Central memory CD8-positive, alpha-beta T cell (primary cell): ENCODE measurements at regions not wholly inside any gene's neighbourhood (a gene's known extent, or its start where the extent isn't known, plus 50 kb on each side); places are given as distances from the start of the nearest gene placed in this dataset.
"Not testable (repeated sequence)": the region's sequence is repeated elsewhere in the genome, so short reads cannot be mapped to it uniquely, and the experiment has no call there.

ENCODE experiments used
- ATAC-seq: fragments of 150-1000 bp; cut with Tn5 transposase; replicated peaks from 2 replicates; pipeline ENCODE4 v1.10.0; 2022; ENCODE audit warnings: mild to moderate bottlenecking, moderate FRiP score, moderate number of reproducible peaks; ENCODE audit not compliant: poor library complexity, severe bottlenecking; ENCODE audit errors: extremely low read depth
- DNase-seq, 2 donors: peaks; one replicate each; pipeline ENCODE4 v3.0.0; 2021; ENCODE audit warnings: low spot score in 2 of 2
- H3K27ac Mint-ChIP-seq: one replicate; pipeline ENCODE4 v1.8.0; 2022; ENCODE audit warnings: low read depth, mild to moderate bottlenecking, moderate library complexity, mixed read lengths
- H3K27me3 Mint-ChIP-seq: one replicate; pipeline ENCODE4 v1.8.0; 2022; ENCODE audit warnings: mixed read lengths
- H3K36me3 Mint-ChIP-seq: one replicate; pipeline ENCODE4 v1.8.0; 2022; ENCODE audit warnings: mild to moderate bottlenecking, moderate library complexity, mixed read lengths; ENCODE audit not compliant: insufficient read depth
- H3K4me1 Mint-ChIP-seq: one replicate; pipeline ENCODE4 v1.8.0; 2022; ENCODE audit warnings: mixed read lengths
- H3K4me3 Mint-ChIP-seq: one replicate; pipeline ENCODE4 v1.8.0; 2022; ENCODE audit warnings: mild to moderate bottlenecking, moderate library complexity, mixed read lengths
- H3K9me3 Mint-ChIP-seq: one replicate; pipeline ENCODE4 v1.8.0; 2022; ENCODE audit warnings: mixed read lengths

GRCh38 chr2:175690113-175690837, 311.8 kb downstream of the LNPK start:
- DNase-seq (no peak), ATAC-seq (no peak)
- peaks cover 40% of the 10 kb centered on the region for H3K27me3 Mint-ChIP-seq

GRCh38 chr2:175688243-175688642, 313.8 kb downstream of the LNPK start:
- Mint-ChIP-seq H3K9me3 (no peaks in the 10 kb centered on the region), H3K36me3 (peaks cover 2% of the 10 kb centered on the region), H3K4me3 (no peak overlapping the region), H3K4me1 (no peaks in the 10 kb centered on the region), H3K27ac (no peak overlapping the region), H3K27me3 (peaks cover 51% of the 10 kb centered on the region)
- DNase-seq (no peak), ATAC-seq (no peak)

More at GRCh38 chr2:175690113-175690837, 311.8 kb downstream of the LNPK start:
- peaks cover 2% of the 10 kb centered on the region for H3K36me3 Mint-ChIP-seq
- no peak overlapping the region for H3K4me3 Mint-ChIP-seq
- H3K9me3 Mint-ChIP-seq = no peaks in the 10 kb centered on the region
- no peak overlapping the region for H3K27ac Mint-ChIP-seq
- no peaks in the 10 kb centered on the region for H3K4me1 Mint-ChIP-seq

GRCh38 chr2:175687465-175687864, 314.6 kb downstream of the LNPK start:
- peaks cover 2% of the 10 kb centered on the region for H3K36me3 Mint-ChIP-seq
- no peak overlapping the region for H3K4me3 Mint-ChIP-seq
- ATAC-seq = no peak
- no peak overlapping the region for H3K27ac Mint-ChIP-seq
- DNase-seq = no peak
- H3K4me1 Mint-ChIP-seq = no peaks in the 10 kb centered on the region
- H3K9me3 Mint-ChIP-seq = no peaks in the 10 kb centered on the region
- H3K27me3 Mint-ChIP-seq = peaks cover 59% of the 10 kb centered on the region

- Mint-ChIP-seq H3K4me1 (no peaks in the 10 kb centered on the region), H3K27me3 (peaks cover 61% of the 10 kb centered on the region), H3K27ac (no peak overlapping the region), H3K9me3 (no peaks in the 10 kb centered on the region), H3K4me3 (no peak overlapping the region), H3K36me3 (peaks cover 2% of the 10 kb centered on the region)
- no peak for ATAC-seq
- no peak for DNase-seq
Observed at GRCh38 chr2:175686002-175686401, 316.1 kb downstream of the LNPK start.

GRCh38 chr2:175684466-175684865, 317.6 kb downstream of the LNPK start:
- no peak overlapping the region for H3K4me3 Mint-ChIP-seq
- ATAC-seq (no peak), DNase-seq (no peak)
- H3K36me3 Mint-ChIP-seq = peaks cover 2% of the 10 kb centered on the region
- no peaks in the 10 kb centered on the region for H3K4me1 Mint-ChIP-seq
- H3K9me3 Mint-ChIP-seq = no peaks in the 10 kb centered on the region
- peaks cover 61% of the 10 kb centered on the region for H3K27me3 Mint-ChIP-seq
- H3K27ac Mint-ChIP-seq = no peak overlapping the region

GRCh38 chr2:175679728-175680127, 322.3 kb downstream of the LNPK start:
- DNase-seq (no peak), ATAC-seq (no peak)
- H3K4me3 Mint-ChIP-seq = no peak overlapping the region
- no peaks in the 10 kb centered on the region for H3K4me1 Mint-ChIP-seq
- no peaks in the 10 kb centered on the region for H3K9me3 Mint-ChIP-seq
- H3K27ac Mint-ChIP-seq = no peak overlapping the region
- H3K27me3 Mint-ChIP-seq = peaks cover 35% of the 10 kb centered on the region
- no peaks in the 10 kb centered on the region for H3K36me3 Mint-ChIP-seq

GRCh38 chr2:175679231-175679630, 322.8 kb downstream of the LNPK start:
- DNase-seq (no peak), ATAC-seq (no peak)
- no peaks in the 10 kb centered on the region for H3K4me1 Mint-ChIP-seq
- H3K4me3 Mint-ChIP-seq = no peak overlapping the region
- no peaks in the 10 kb centered on the region for H3K36me3 Mint-ChIP-seq
- H3K27ac Mint-ChIP-seq = no peak overlapping the region
- H3K9me3 Mint-ChIP-seq = no peaks in the 10 kb centered on the region
- peaks cover 30% of the 10 kb centered on the region for H3K27me3 Mint-ChIP-seq

- Mint-ChIP-seq H3K27me3 (peaks cover 18% of the 10 kb centered on the region), H3K9me3 (no peaks in the 10 kb centered on the region), H3K36me3 (no peaks in the 10 kb centered on the region), H3K27ac (no peak overlapping the region), H3K4me3 (no peak overlapping the region), H3K4me1 (no peaks in the 10 kb centered on the region)
- no peak for ATAC-seq
- no peak for DNase-seq
Observed at GRCh38 chr2:175677880-175678279, 324.2 kb downstream of the LNPK start.

- Mint-ChIP-seq H3K4me1 (no peaks in the 10 kb centered on the region), H3K36me3 (no peaks in the 10 kb centered on the region), H3K9me3 (no peaks in the 10 kb centered on the region), H3K27ac (no peak overlapping the region), H3K27me3 (peaks cover 20% of the 10 kb centered on the region), H3K4me3 (no peak overlapping the region)
- no peak for DNase-seq
- ATAC-seq = no peak
Observed at GRCh38 chr2:175676813-175677212, 325.3 kb downstream of the LNPK start.

GRCh38 chr2:175668804-175669203, 333.3 kb downstream of the LNPK start:
- H3K4me1 Mint-ChIP-seq, H3K9me3 Mint-ChIP-seq, DNase-seq, H3K4me3 Mint-ChIP-seq, H3K36me3 Mint-ChIP-seq, H3K27ac Mint-ChIP-seq, ATAC-seq: not testable (repeated sequence)
- H3K27me3 Mint-ChIP-seq = peaks cover 60% of the 10 kb centered on the region

GRCh38 chr2:175662335-175662734, 339.7 kb downstream of the LNPK start:
- Mint-ChIP-seq H3K9me3 (no peaks in the 10 kb centered on the region), H3K27me3 (peaks cover 43% of the 10 kb centered on the region), H3K36me3 (no peaks in the 10 kb centered on the region), H3K4me3 (no peak overlapping the region), H3K27ac (no peak overlapping the region), H3K4me1 (no peaks in the 10 kb centered on the region)
- ATAC-seq = no peak
- no peak for DNase-seq

- DNase-seq (no peak), ATAC-seq (no peak)
- H3K4me1 Mint-ChIP-seq = no peaks in the 10 kb centered on the region
- H3K9me3 Mint-ChIP-seq = no peaks in the 10 kb centered on the region
- H3K27me3 Mint-ChIP-seq = peaks cover 9% of the 10 kb centered on the region
- H3K4me3 Mint-ChIP-seq = no peak overlapping the region
- no peaks in the 10 kb centered on the region for H3K36me3 Mint-ChIP-seq
- H3K27ac Mint-ChIP-seq = no peak overlapping the region
Observed at GRCh38 chr2:175648577-175649063, 353.4 kb downstream of the LNPK start.

GRCh38 chr2:175647058-175647457, 355.0 kb downstream of the LNPK start:
- Mint-ChIP-seq H3K27me3 (peaks cover 12% of the 10 kb centered on the region), H3K4me1 (no peaks in the 10 kb centered on the region), H3K9me3 (no peaks in the 10 kb centered on the region), H3K36me3 (no peaks in the 10 kb centered on the region), H3K4me3 (no peak overlapping the region), H3K27ac (no peak overlapping the region)
- DNase-seq (no peak), ATAC-seq (no peak)
